Left lung (tissue), 4 donors: ENCODE measurements at regions not wholly inside any gene's neighbourhood (a gene's known extent, or its start where the extent isn't known, plus 50 kb on each side); places are given as distances from the start of the nearest gene placed in this dataset.

Source experiments
- ATAC-seq: fragments of 200-7000 bp; cut with Tn5 transposase; one replicate; pipeline ENCODE4 v1.9.1; 2020; ENCODE audit warnings: moderate library complexity
- DNase-seq, 4 donors: peaks; one replicate each; pipeline ENCODE4 v3.0.0-alpha.2; 2013 to 2020
- H3K27ac ChIP-seq, 2 donors: fragments of 200-600 bp; sonication (generic) in 1 of 2; one replicate each; pipeline versions ENCODE4 v1.5.0 to v1.8.0; 2020 to 2021
- H3K27me3 ChIP-seq, 2 donors: fragments of 200-600 bp; sonication (generic) in 1 of 2; one replicate each; pipeline versions ENCODE4 v1.5.0 to v1.8.0; 2020 to 2021
- H3K36me3 ChIP-seq, 2 donors: fragments of 200-600 bp; sonication (generic) in 1 of 2; one replicate each; pipeline versions ENCODE4 v1.5.0 to v1.8.0; 2020 to 2021
- H3K4me1 ChIP-seq, 2 donors: fragments of 200-600 bp; one replicate each; pipeline ENCODE4 v1.8.0; 2021
- H3K4me3 ChIP-seq, 2 donors: fragments of 200-600 bp; sonication (generic) in 1 of 2; one replicate each; pipeline versions ENCODE4 v1.5.0 to v1.8.0; 2020 to 2021; ENCODE audit warnings: mild to moderate bottlenecking in 1 of 2
- H3K9me3 ChIP-seq, 2 donors: fragments of 200-600 bp; sonication (generic) in 1 of 2; one replicate each; pipeline versions ENCODE4 v1.5.0 to v1.8.0; 2020 to 2021
- CTCF ChIP-seq, 2 donors: fragments of 200-600 bp; sonication (generic) in 1 of 2; IDR thresholded peaks; one replicate each; pipeline versions ENCODE4 v1.5.0 to v1.8.0; 2021; ENCODE audit warnings: antibody characterized with exemption in 2 of 2
- intact Hi-C, 2 donors: fragments of 100-400 bp; cut with DNase I; formaldehyde crosslinking; loops; one replicate each; pipeline versions ENCODE4 v1.11.2 to v1.14.2; 2022
- donor health status: DM: no; HTN: yes; CAD: no.
- donor health status: DM: no; HTN: no; CAD: no.

GRCh38 chr17:70604854-70605253 lies 435.5 kb downstream of the KCNJ2 start:
- DNase-seq = no peak
- Histone ChIP-seq H3K36me3 (no peaks in the 10 kb centered on the region), H3K9me3 (no peaks in the 10 kb centered on the region), H3K27me3 (no peaks in the 10 kb centered on the region), H3K4me1 (no peaks in the 10 kb centered on the region), H3K4me3 (no peak overlapping the region), H3K27ac (no peak overlapping the region)
- no peak for TF ChIP-seq CTCF (IDR thresholded peaks at IDR 0.05)
- no peak for ATAC-seq
- intact Hi-C loops = no loop called here

- DNase-seq = no peak
- intact Hi-C loops = no loop called here
- H3K27me3 ChIP-seq = no peaks in the 10 kb centered on the region
- H3K4me3 ChIP-seq = no peak overlapping the region
- no peak overlapping the region for H3K27ac ChIP-seq
- H3K36me3 ChIP-seq = no peaks in the 10 kb centered on the region
- TF ChIP-seq CTCF (IDR thresholded peaks at IDR 0.05) = no peak
- no peaks in the 10 kb centered on the region for H3K9me3 ChIP-seq
- ATAC-seq = no peak
- H3K4me1 ChIP-seq = no peaks in the 10 kb centered on the region
Measured at GRCh38 chr17:70606086-70606485, 436.8 kb downstream of the KCNJ2 start.

GRCh38 chr17:70608193-70608592 lies 438.9 kb downstream of the KCNJ2 start:
- no peaks in the 10 kb centered on the region for H3K9me3 ChIP-seq
- no peak for ATAC-seq
- intact Hi-C loops = no loop called here
- no peaks in the 10 kb centered on the region for H3K27me3 ChIP-seq
- no peak for TF ChIP-seq CTCF (IDR thresholded peaks at IDR 0.05)
- H3K4me3 ChIP-seq = no peak overlapping the region
- no peaks in the 10 kb centered on the region for H3K4me1 ChIP-seq
- no peak for DNase-seq
- H3K27ac ChIP-seq = no peak overlapping the region
- H3K36me3 ChIP-seq = no peaks in the 10 kb centered on the region

DNA sequence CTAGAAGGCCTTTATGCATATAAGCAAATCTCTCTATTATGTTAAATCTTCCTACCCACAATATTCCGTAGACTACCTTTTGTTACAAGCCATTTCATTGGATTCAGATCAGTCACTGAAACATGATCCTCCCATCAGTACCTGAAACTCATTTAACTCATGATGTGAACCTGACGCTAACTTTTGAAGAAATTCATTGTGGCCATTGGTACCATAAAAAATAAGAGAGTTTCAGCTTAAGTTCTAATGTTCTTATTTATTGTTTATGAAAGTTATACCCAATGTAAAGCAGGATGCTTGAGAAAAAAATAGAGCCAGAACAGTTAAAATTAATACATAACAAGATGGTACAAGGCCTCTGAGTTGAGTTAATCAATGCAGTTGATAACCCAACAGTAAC lies 439.6 kb downstream of the KCNJ2 start:
- no peak for TF ChIP-seq CTCF (IDR thresholded peaks at IDR 0.05)
- no peak overlapping the region for H3K4me3 ChIP-seq
- H3K27me3 ChIP-seq = no peaks in the 10 kb centered on the region
- ATAC-seq (no peak), DNase-seq (no peak)
- intact Hi-C loops = no loop called here
- no peaks in the 10 kb centered on the region for H3K4me1 ChIP-seq
- H3K36me3 ChIP-seq = no peaks in the 10 kb centered on the region
- H3K9me3 ChIP-seq = no peaks in the 10 kb centered on the region
- no peak overlapping the region for H3K27ac ChIP-seq

- ATAC-seq (no peak), DNase-seq (no peak)
- intact Hi-C loops = no loop called here
- no peaks in the 10 kb centered on the region for H3K4me1 ChIP-seq
- no peaks in the 10 kb centered on the region for H3K27me3 ChIP-seq
- H3K9me3 ChIP-seq = no peaks in the 10 kb centered on the region
- TF ChIP-seq CTCF (IDR thresholded peaks at IDR 0.05) = no peak
- H3K4me3 ChIP-seq = no peak overlapping the region
- H3K36me3 ChIP-seq = no peaks in the 10 kb centered on the region
- H3K27ac ChIP-seq = no peak overlapping the region
Measured at GRCh38 chr17:70609566-70609965, 440.2 kb downstream of the KCNJ2 start.
